Ishikawa (cell line): ENCODE measurements at regions not wholly inside any gene's neighbourhood (a gene's known extent, or its start where the extent isn't known, plus 50 kb on each side); places are given as distances from the start of the nearest gene placed in this dataset.

ENCODE experiments used
- CEBPB ChIP-seq: IDR thresholded peaks from 2 replicates; pipeline ENCODE4 v1.6.1; 2012
- EP300 ChIP-seq: IDR thresholded peaks from 2 replicates; pipeline ENCODE4 v1.6.1; 2012; ENCODE audit warnings: borderline replicate concordance
- MAX ChIP-seq: IDR thresholded peaks from 2 replicates; pipeline ENCODE4 v1.6.1; 2012
- TCF12 ChIP-seq: IDR thresholded peaks from 2 replicates; pipeline ENCODE4 v1.6.1; 2012; ENCODE audit warnings: low read depth
- YY1 ChIP-seq: IDR thresholded peaks from 2 replicates; pipeline ENCODE4 v1.6.1; 2012; ENCODE audit warnings: low read depth

- TF ChIP-seq MAX (no peak), CEBPB (no peak), TCF12 (no peak), YY1 (no peak), EP300 (no peak)
These were observed 1825.0 kb upstream of the RAG2 start for GRCh38 chr11:38423042-38423441.
